ENCODE measurements at regions not wholly inside any gene's neighbourhood (a gene's known extent, or its start where the extent isn't known, plus 50 kb on each side); places are given as distances from the start of the nearest gene placed in this dataset.

DNA sequence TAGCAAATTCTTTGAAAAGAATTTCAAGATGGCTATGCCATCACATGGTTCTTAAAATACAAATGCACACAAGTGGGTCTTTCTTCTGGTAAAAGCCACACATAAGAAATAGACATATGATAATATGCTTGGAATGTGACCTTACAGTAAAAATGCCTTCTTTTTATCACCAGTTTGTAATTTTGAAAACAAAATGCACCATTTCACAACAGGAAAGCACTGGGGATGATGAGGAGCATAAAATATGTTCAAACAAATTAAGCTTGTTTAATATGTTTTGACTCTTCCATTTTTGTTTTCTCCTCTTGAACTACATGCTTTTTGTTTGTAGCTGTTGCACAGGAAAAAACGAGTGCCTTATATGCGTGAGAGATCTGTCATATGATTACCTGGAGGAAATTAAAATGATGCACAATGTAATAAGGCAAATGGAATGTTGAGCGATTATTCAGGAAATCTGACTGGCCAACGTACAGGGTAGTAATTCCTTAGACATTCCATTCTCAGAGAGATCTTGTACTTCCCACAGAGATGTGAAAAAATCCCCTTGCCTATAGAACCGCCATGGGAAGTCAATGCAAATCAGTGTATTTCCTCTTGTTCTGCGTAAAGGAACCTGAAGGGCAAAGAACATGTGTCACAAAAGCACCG, 911.6 kb downstream of the TFAP2A start:
- Histone ChIP-seq H3K27me3 (no peaks in the 10 kb centered on the region), H3K4me1 (no peaks in the 10 kb centered on the region), H3K4me3 (no peak overlapping the region), H3K9me3 (no peaks in the 10 kb centered on the region), H3K36me3 (no peaks in the 10 kb centered on the region), H3K27ac (no peak overlapping the region)
- TF ChIP-seq, protein P1, sequence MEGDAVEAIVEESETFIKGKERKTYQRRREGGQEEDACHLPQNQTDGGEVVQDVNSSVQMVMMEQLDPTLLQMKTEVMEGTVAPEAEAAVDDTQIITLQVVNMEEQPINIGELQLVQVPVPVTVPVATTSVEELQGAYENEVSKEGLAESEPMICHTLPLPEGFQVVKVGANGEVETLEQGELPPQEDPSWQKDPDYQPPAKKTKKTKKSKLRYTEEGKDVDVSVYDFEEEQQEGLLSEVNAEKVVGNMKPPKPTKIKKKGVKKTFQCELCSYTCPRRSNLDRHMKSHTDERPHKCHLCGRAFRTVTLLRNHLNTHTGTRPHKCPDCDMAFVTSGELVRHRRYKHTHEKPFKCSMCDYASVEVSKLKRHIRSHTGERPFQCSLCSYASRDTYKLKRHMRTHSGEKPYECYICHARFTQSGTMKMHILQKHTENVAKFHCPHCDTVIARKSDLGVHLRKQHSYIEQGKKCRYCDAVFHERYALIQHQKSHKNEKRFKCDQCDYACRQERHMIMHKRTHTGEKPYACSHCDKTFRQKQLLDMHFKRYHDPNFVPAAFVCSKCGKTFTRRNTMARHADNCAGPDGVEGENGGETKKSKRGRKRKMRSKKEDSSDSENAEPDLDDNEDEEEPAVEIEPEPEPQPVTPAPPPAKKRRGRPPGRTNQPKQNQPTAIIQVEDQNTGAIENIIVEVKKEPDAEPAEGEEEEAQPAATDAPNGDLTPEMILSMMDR (IDR thresholded peaks at IDR 0.05), result no peak
- no peak for DNase-seq (ENCODE audit: low spot score)

DNA sequence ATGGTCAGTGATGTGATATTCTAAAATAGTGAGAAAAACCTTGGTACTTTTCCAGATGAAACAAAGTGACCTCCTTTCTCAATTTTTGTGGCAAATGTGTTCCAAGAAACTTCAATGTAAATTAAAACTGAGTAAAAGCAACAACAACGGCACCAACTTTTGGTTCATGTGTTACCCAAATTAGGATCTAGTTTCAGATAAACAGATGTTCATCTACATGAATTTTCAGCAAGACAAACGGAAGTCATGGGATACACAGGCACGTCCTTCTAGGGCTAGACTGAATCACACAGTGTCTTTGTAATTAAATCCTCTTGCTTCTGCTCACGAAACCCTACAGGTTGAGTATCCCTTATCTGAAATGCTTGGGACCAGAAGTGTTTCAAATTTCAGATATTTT, 915.2 kb downstream of the TFAP2A start:
- Histone ChIP-seq H3K4me1 (no peaks in the 10 kb centered on the region), H3K36me3 (no peaks in the 10 kb centered on the region), H3K4me3 (no peak overlapping the region), H3K27ac (no peak overlapping the region), H3K9me3 (peaks cover 0 to 4% of the 10 kb centered on the region in 2 donors), H3K27me3 (no peaks in the 10 kb centered on the region)
- TF ChIP-seq, protein P1 (IDR thresholded peaks at IDR 0.05), result no peak
- no peak for DNase-seq (ENCODE audit: low spot score)

DNA sequence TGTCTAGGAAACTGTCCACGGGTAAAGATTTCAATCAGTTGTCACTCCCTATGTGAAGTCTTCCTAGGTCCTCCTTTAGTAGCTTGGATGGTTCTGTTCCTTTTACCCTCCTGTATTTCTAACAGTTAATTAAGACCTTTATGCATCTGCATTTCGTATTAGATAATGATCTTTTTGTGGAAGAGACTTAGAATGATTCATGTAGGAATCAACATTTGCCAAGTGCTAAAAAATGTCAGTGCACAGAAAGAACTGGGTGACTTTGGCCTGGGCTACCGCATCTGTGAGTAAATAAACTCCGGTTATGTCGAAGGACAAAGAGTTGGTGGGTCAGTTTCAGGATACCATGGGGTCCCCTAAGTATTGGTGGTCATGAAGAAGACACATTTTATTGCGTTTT, 918.0 kb downstream of the TFAP2A start:
- Histone ChIP-seq H3K9me3 (peaks cover 0 to 4% of the 10 kb centered on the region in 2 donors), H3K36me3 (no peaks in the 10 kb centered on the region), H3K4me3 (no peak overlapping the region), H3K27me3 (no peaks in the 10 kb centered on the region), H3K27ac (no peak overlapping the region), H3K4me1 (no peaks in the 10 kb centered on the region)
- DNase-seq (ENCODE audit: low spot score), result no peak
- TF ChIP-seq, protein P1 (IDR thresholded peaks at IDR 0.05), result no peak

DNA sequence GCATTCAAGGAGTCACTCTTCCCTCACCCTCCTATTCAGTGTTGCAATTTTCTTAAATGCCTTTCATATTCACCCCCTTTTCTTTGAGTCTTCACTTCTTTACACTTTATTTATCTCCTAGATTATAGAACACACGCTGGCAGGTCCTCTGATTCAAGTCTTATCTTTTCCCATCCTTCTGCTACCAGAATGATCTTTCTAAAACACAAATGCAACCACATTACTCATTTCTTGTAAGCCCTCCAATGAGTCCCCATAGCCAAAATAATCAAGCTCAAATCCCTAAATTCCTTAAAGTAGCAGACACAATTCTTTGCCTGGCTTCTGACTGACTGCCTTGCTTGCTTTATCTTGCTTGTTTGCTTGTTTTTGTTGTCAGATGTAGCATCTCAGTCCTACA, 920.0 kb downstream of the TFAP2A start:
- H3K4me1 ChIP-seq, result no peaks in the 10 kb centered on the region
- TF ChIP-seq, protein P1 (IDR thresholded peaks at IDR 0.05), result no peak
- no peaks in the 10 kb centered on the region for H3K36me3 ChIP-seq
- DNase-seq (ENCODE audit: low spot score), result no peak
- H3K4me3 ChIP-seq, result no peak overlapping the region
- no peaks in the 10 kb centered on the region for H3K27me3 ChIP-seq
- H3K27ac ChIP-seq, result no peak overlapping the region
- H3K9me3 ChIP-seq, result peaks cover 0 to 4% of the 10 kb centered on the region in 2 donors

DNA sequence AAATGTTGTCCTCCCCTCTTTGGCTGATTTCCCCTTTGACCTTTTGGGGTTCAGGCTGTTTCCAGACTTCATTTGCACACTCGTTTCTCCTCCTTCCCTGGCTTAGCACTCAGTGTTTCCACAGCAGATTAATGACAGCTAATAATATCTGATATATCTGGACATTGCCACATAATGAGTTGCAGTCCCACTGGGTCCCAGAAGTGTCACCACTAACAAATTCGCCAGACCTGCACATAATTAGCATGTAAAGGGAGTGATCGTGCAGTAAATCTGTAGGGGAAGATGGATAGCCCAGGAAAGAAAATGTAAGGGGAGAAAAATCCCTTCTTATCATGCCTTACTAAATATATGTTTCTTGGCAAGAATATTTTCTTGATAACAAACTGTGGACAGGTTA, 922.1 kb downstream of the TFAP2A start:
- Histone ChIP-seq H3K4me3 (no peak overlapping the region), H3K9me3 (peaks cover 0 to 4% of the 10 kb centered on the region in 2 donors), H3K4me1 (no peaks in the 10 kb centered on the region), H3K27ac (no peak overlapping the region), H3K36me3 (no peaks in the 10 kb centered on the region), H3K27me3 (no peaks in the 10 kb centered on the region)
- TF ChIP-seq, protein P1 (IDR thresholded peaks at IDR 0.05), result no peak
- DNase-seq (ENCODE audit: low spot score), result no peak

DNA sequence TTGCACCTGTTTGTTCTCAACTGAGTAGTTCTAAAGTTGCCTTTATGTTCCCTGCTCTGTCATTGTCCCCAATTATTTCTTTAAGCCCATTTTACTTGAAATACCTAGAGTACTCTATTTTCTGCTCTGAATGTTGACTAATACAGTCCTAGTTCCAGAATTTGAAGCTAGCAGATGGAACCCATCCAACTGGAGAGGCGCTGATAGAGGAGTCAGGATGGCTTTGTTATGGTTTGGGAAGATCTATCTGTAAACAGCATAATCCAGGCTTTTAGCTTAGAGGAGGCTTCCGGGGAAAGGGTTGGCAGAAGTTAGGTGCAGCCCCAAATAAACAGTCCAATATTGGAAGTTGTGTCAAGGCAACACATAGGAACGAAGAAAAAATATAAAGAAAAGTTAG, 927.7 kb downstream of the TFAP2A start:
- Histone ChIP-seq H3K9me3 (no peaks in the 10 kb centered on the region), H3K27ac (no peak overlapping the region), H3K27me3 (no peaks in the 10 kb centered on the region), H3K4me3 (no peak overlapping the region), H3K36me3 (no peaks in the 10 kb centered on the region), H3K4me1 (no peaks in the 10 kb centered on the region)
- TF ChIP-seq, protein P1 (IDR thresholded peaks at IDR 0.05), result no peak
- no peak for DNase-seq (ENCODE audit: low spot score)
